SK-N-SH treated with all-trans-retinoic acid at 6 μM for 48 hours (cell line): ENCODE measurements at regions not wholly inside any gene's neighbourhood (a gene's known extent, or its start where the extent isn't known, plus 50 kb on each side); places are given as distances from the start of the nearest gene placed in this dataset.

Experiments
- ARNTL ChIP-seq: fragments of 450-650 bp; formaldehyde crosslinking; IDR thresholded peaks from 2 replicates; pipeline ENCODE4 v1.5.0; 2020; ENCODE audit warnings: low read depth, mild to moderate bottlenecking, moderate library complexity, borderline replicate concordance
- CREB5 ChIP-seq: fragments of 250-450 bp; sonication (Bioruptor Pico); IDR thresholded peaks from 2 replicates; pipeline ENCODE4 v1.5.1; 2020; ENCODE audit warnings: low read depth, mild to moderate bottlenecking, moderate library complexity
- ESRRG ChIP-seq: fragments of 250-450 bp; sonication (Bioruptor Pico); IDR thresholded peaks from 2 replicates; pipeline ENCODE4 v1.6.1; 2021; ENCODE audit warnings: mild to moderate bottlenecking
- PPARA ChIP-seq: fragments of 250-450 bp; sonication (Bioruptor Pico); IDR thresholded peaks from 2 replicates; pipeline ENCODE4 v1.5.0; 2020; ENCODE audit warnings: mild to moderate bottlenecking, borderline replicate concordance
- RARB ChIP-seq: fragments of 250-450 bp; sonication (Bioruptor Pico); IDR thresholded peaks from 2 replicates; pipeline ENCODE4 v1.8.0; 2021; ENCODE audit warnings: mild to moderate bottlenecking, moderate library complexity
- SNAI2 ChIP-seq: fragments of 250-450 bp; sonication (Bioruptor Pico); IDR thresholded peaks from 2 replicates; pipeline ENCODE4 v1.5.0; 2020; ENCODE audit warnings: mild to moderate bottlenecking, moderate library complexity
- TOX ChIP-seq: fragments of 250-450 bp; sonication (Bioruptor Pico); IDR thresholded peaks from 2 replicates; pipeline ENCODE4 v1.8.0; 2021; ENCODE audit warnings: mild to moderate bottlenecking, moderate library complexity, borderline replicate concordance
- ZFP3 ChIP-seq: fragments of 250-450 bp; sonication (Bioruptor Pico); IDR thresholded peaks from 2 replicates; pipeline ENCODE4 v1.5.0; 2020; ENCODE audit warnings: mild to moderate bottlenecking, moderate library complexity
- ZNF8 ChIP-seq: fragments of 450-650 bp; formaldehyde crosslinking; IDR thresholded peaks from 2 replicates; pipeline ENCODE4 v1.5.0; 2020; ENCODE audit warnings: mild to moderate bottlenecking, moderate library complexity
- TF ChIP-seq, protein P1 (sequence below): fragments of 250-450 bp; sonication (Bioruptor Pico); IDR thresholded peaks from 2 replicates; pipeline ENCODE4 v1.8.0; 2020; ENCODE audit warnings: mild to moderate bottlenecking, moderate library complexity, borderline replicate concordance

DNA sequence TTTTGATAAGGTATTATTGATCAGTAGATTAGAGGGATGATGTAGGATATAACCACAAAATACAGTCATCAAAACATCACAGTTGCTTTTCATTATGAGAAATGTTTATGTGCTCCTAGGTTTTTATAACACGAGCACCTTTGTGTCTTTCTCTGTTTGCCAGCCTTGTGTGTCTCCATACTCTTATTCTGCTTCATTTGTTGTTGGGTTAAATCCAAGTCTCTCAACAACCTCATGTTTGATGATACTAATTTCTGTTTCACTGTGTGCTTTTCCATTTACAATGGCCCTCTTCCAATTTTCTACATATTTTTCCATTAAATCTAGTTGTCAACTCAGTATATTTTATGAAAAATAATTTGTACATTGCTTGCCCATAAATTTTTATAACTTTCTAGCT lies 107.7 kb upstream of the POU2AF2 start:
- no peak for TF ChIP-seq PPARA (CRISPR knock-in tag)
- TF ChIP-seq SNAI2 (CRISPR knock-in tag), result no peak
- TF ChIP-seq TOX (CRISPR knock-in tag), result no peak
- no peak for TF ChIP-seq ZFP3 (CRISPR knock-in tag)
- TF ChIP-seq, protein P1, sequence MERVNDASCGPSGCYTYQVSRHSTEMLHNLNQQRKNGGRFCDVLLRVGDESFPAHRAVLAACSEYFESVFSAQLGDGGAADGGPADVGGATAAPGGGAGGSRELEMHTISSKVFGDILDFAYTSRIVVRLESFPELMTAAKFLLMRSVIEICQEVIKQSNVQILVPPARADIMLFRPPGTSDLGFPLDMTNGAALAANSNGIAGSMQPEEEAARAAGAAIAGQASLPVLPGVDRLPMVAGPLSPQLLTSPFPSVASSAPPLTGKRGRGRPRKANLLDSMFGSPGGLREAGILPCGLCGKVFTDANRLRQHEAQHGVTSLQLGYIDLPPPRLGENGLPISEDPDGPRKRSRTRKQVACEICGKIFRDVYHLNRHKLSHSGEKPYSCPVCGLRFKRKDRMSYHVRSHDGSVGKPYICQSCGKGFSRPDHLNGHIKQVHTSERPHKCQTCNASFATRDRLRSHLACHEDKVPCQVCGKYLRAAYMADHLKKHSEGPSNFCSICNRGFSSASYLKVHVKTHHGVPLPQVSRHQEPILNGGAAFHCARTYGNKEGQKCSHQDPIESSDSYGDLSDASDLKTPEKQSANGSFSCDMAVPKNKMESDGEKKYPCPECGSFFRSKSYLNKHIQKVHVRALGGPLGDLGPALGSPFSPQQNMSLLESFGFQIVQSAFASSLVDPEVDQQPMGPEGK (CRISPR knock-in tag), result no peak
- no peak for TF ChIP-seq ARNTL
- no peak for TF ChIP-seq RARB (CRISPR knock-in tag)
- no peak for TF ChIP-seq CREB5
- TF ChIP-seq ZNF8, result no peak
- no peak for TF ChIP-seq ESRRG
